CD4-positive, alpha-beta T cell treated with Interleukin-17A for 4 hours (primary cell): ENCODE measurements at regions not wholly inside any gene's neighbourhood (a gene's known extent, or its start where the extent isn't known, plus 50 kb on each side); places are given as distances from the start of the nearest gene placed in this dataset.

Experiments used
- DNase-seq: peaks from one replicate; pipeline ENCODE4 v3.0.0-alpha.2; 2020; ENCODE audit warnings: mixed read lengths

DNA sequence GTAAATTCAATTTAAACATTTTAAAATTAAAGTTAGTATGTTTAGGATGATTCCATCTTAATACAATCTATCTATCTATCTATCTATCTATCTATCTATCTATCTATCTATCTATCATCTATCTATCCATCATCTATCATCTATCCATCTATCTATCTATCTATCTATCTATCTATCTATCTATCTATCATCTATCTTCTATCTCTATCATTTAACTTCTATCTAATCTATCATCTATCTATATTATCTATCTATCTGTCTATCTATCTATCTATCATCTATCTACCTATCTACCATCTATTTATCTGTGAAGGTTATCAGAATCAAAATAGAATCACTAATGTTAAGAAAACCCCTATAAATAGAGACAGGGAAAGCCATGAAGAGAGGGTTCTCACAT lies 78.3 kb downstream of the RAMP3 start:
- no peak for DNase-seq

DNA sequence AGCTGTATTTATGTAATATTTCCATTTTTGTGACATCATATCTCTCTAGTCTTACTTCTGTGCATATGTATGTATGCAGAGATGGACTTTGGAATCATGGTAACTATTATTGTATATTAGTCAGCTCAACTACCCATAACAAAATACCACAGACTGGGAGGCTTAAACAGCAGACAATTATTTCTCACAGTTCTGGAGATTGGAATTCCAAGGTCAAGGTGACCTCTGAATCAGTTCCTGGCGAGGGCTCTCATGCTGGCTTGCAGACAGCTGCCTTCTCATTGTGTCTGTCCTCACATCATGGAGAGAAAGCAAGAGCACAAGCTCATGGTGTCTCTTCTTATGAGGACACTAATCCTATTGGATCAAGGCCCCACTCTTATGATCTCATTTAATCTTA lies 79.1 kb downstream of the RAMP3 start:
- DNase-seq, result no peak

DNA sequence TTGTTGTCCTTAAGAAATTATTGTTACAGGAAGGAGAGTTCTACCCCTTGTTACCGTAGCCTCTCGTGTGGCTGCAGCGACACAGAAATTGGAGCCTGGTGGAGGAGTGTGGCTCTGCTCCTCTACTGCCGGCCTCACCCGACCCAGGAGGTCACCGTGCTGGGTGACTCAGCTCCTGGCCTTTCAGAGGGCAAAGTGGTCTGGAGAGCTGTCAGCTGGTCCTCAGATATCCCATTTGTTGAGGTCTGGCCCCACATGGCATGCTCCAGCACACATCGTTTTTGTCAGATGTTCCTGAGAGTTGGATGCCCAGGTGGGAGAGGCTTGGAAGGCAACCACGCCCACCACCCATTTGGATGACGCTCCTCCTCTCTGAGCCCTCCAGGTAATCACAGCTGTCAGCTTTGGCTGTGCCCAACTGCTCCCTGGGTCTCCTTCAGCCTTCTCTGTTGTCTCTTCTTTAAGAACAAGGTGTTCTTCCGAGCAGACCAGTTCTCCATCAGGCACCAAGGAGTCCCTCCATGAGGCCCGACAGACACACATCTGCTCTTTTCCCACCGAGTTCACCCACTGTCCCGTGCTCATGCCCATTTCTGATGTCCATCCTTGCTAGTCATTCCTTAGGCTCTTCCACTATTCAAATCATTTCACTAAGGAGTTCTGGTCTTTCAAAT lies 80.3 kb downstream of the RAMP3 start:
- no peak for DNase-seq

DNA sequence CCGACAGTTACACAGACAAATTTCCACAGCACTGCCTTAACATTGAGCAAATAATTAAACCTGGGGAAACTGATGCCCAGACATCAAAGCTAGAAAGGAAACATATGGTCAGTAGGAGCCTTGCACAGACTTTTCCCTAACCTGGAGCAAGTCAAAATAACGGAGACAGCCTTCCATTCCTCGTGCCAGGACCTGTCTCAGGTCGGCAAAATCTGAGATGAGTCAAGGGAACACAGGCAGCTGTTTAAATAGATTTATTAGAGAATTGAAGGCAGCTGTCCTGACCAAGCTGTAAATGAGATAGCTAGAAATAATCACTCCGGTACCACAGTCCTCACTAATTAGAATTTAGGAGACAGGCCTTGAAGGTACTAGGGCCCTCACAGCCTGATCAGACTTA lies 81.2 kb downstream of the RAMP3 start:
- no peak for DNase-seq

DNA sequence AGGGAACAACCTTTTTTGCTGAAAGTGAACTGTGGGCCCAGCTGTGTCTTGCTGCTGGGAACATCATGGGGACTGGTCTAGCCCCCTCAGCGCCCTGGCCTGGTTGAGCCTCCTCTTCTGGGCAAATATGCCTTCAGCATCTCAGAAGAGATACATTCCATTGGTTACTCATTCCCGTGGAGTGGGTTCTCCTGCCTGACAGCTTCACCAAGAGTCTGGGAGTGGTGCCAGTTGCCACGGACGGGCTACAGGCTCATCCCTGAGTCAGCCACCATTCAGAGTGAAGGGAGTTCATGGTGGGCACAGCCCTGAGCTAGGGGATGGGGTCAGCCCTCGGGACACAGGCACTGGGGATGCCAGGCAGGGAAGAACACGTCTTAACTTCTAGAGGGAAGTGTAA lies 81.9 kb downstream of the RAMP3 start:
- no peak for DNase-seq

DNA sequence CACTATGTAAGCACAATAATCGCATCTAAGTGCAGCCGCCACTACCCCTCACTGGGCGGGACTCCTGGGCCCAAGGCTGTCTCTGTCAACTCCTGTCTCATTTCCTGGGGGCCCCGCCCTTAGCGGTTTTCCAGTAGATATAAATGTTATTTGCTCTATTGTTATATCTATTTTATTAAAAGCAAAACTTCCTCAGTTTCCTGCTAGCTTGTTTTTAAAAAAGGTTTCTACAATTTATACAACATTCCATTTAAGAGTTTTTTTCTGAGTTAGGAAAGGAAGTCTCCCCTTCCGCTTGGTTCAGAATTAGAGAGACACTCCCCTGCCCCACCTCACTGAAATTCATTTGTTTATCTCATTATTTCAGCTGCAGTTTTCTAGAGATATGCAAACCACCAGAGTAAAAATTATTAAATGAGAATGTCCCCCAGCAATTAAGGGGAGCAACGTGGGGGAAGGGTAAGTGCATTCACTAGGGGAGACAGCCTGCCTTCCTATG lies 82.7 kb downstream of the RAMP3 start:
- DNase-seq, result no peak

DNA sequence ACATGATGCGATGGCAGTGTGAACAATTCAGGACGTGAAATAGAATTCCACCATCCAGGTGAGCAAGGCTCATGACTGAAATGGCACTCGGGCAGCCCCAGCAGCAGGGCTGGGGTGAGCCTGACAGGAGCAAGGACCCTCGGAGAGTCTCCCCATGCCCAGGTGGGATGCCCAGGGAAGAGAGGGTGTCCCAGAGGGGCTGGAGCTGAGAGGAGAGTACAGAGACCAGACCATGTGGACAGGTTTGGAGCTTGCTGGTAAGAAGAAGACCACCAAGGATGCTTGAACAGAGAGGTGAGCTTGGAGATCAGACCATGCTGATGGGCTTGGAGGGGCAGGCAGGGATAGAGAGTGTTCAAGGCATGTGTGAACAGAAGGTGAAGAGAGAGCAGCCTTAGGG lies 83.3 kb downstream of the RAMP3 start:
- DNase-seq, result no peak

DNA sequence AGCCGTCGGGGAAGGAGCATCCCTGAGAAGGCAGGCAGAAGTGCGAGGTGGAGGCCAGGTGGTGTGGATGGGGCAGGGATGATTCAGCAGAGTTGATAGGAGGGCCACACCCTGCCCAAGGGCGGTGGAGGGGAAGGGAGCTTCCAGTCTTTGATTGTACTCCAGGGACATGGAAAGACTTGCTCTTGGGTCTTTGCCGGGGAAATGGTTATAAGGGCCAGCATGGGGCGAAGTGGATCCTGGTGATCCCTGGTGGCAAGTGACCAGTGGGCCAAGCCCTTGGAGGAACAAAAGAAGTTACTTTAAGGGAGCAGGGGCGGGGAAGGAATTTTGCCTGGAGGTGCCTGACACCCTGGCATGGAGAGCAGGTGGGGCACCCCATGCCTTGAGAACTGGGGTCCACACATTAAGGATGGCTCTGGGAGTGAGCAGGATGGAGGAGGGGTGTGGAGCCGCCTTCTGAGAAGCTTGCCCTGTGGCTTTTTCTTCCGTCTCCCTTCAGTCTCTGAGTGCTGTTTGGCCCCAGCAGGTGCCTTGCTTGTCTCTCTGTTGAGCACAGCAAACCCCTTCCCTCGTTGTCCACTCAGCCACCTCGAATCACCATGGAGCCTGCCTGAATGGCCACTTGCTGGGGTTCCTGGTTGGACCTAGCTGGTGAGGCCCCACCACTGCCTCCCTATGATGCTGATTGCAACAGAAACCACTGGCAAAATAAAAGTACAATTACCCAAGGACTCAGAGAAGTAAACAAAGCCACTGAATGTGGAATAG lies 83.9 kb downstream of the RAMP3 start:
- DNase-seq, result no peak

DNA sequence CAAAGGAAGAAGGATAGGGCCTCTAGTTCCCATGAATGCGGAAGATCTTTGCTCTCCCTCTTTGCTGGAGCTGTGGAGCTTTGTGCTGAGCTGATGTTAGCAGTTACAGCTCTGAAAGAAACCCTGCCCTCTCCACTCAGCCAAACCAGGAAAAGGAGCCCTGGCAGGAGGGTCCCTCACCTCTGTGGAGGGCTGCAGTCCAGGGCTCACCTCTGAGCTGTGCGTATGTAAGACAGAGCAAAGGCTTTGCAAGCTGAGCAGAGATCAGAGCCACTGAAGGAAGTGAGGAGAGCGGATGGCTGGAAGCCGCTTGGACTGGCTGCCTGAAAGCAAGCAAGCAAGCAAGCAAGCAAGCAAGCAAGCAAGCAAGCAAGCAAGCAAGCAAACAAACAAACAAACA lies 84.7 kb downstream of the RAMP3 start:
- no peak for DNase-seq

DNA sequence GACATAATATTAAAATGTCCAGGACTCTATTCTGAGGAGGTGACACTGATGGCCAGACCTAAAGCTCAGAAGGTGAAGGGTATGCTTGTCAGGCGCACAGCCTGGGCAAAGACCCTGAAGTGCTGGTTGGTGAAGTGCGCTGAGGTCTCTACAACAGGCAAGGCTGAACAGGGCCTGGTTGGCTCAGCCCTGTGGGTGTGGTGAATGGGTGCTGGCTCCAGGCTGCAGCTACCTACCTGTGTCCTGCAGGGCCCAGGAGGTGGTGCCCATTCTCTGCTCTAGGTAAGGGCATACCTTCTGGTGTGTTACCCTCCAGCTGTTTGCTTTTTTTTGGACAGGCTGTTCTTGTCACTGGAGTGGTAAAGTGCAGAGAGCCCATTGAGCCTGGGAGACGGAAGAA lies 85.1 kb downstream of the RAMP3 start:
- no peak for DNase-seq

DNA sequence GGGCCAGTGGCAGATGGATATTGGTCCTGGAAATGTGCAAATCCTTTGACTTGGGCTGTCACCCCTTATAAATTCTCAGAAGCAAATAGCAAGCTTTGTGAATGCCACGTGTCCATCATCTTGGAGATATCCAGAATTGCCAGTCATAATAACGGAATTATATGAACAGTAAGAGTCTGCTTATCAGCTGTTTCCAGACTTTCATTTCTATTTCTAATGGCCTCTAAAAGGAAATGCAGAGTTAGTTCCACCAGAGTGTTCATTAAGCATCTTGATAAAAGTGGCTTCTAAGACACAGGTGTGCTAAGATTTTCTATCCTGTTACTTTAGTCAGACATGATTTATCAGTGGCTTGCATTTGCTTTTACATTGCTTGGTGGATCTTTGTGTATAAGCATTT lies 87.4 kb downstream of the RAMP3 start:
- no peak for DNase-seq

DNA sequence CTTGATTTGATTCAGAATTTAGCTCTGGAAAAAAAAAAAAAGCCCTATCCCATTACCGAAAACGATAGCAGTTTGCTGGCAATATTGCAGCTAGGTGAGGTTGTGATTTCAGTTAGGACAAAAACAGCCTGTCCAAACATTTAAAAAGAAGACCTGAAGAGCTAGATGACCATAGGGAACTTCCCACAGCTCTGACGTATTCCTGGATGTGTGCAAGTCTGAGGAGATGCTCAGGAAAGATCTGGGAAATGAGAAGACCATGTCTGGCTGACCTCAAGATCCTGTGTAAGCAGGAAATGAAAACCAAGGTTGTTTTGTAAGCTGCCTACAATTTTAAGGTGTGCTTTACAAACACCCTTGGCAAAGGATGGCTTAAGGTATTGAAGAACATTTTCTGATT lies 88.7 kb downstream of the RAMP3 start:
- no peak for DNase-seq

DNA sequence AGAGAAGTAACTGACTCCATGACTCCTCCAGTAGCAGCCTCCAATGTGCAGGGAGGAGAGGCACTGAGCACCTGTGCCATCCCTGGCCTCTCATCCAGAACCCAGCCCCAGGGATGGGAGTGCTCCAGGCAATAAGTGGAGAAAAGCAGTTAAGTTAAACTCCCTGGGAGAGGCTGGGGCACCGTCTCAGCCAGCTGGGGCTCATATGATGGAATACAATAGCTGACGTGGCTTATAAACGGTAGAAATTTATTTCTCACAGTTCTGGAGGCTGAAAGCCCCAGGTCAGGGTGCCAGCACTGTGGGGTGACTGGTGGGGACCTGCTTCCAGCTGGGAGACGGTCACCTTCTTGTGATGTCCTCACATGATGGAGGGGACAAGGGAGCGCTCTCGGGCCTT lies 94.7 kb downstream of the RAMP3 start:
- no peak for DNase-seq

DNA sequence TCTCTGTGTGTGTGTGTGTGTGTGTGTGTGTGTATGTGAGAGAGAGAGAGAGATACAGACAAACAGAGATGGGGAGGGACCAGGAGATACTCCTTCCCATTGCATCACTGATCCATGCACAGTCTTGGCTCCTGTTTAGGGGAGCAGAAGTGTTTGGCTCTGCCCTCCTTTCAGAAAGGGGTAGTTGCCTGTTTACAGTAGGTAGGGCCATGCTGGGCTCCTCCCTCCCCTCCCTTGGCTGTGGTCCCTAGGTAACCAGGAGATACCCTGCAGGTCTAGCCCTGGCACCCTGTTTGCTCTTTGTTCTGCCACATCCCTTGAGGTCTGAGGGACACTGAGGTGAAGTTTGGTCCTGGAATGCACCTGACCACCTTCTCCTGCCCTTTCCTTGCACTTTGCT lies 95.3 kb downstream of the RAMP3 start:
- no peak for DNase-seq

DNA sequence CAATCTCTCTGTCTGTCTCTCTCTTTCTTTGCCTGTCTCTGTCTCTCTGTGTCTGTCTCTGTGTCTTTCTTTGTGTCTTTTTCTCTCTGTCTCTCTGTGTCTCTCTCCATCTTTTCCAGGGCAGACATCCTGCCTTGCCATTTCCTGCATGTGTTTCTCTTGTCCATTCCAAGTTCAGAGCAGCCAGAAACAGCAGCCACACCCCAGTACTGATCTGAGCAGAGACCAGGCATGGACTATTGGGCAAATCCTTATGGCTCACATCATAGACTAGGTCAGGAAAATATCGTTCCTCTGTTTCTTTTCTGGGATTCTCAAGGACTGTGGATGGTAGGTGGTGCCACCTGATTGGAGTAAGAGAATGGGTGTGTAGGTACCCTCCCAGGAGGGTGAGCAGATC lies 95.8 kb downstream of the RAMP3 start:
- DNase-seq, result no peak

DNA sequence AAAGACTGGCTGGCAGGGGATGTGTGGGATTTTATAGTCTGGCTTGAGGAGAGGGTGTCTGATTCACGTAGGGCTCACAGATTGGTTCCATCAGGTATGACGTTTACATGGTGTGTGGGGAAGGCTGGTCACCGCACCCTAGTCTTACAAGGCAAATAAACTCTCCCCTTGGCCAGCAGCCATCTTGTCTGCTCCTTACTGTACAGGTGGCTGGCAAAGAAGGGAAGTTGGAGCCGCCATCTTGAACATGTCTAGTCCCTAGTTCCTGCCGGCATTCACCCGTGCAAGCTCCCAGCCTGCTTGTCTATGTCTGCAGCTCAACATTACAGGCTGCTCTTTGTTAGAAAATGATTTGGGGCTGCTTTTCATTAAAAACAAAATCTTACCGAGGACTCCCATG lies 97.6 kb downstream of the RAMP3 start:
- no peak for DNase-seq

DNA sequence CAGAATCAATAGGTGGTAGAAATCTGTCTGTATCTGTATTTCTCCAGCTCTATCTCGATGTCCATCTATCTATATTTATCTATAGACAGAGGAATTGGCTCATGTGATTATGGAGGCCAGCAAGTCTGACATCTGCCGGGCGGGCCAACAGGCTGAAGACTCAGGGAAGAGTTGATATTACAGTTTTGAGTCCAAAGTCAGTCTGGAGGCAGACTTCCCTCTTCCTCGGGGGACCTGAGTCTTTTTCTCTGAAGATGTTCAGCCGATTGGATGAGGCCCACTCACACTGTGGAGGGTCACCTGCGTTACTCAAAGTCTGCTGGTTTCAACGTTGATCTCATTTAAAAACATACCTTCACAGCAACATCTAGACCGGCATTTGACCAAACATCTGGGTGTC lies 98.7 kb downstream of the RAMP3 start:
- DNase-seq, result no peak

DNA sequence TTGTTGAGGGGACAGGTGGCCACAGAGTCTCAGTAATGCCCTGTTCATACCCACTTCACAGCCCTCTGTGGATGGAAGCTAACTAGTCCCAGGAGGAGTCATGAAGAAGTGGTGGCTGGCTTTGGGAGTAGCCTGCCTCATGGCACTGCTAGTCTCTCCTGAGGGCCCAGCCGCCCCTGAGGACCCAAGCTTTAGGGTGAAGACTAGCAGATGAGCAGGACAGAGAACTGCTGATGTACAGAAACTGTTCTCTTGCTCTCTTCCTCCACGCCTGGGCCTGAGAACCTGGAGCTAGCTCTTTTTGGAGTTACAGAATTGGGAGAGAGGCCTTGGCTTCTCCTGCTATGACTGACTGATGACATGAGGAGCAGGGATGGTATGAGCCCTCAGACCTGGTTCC lies 99.2 kb downstream of the RAMP3 start:
- DNase-seq, result no peak

DNA sequence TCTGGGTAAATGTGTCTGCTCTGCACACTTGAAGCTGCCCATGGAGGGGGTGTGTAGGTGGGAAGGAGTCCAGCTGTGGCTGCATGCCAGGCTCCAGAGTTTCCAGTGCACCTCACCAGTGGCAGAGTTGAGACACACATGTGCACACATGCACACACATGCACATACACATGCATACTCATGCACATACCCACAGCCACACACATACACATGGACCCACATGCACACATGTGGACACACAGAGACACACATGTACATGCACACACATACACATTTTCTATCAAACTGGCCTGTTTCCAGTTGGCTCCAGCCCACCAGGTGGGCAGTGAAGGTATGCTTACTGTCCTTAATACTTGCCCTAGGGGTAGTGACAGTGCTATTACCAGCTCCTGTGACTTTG lies 99.7 kb downstream of the RAMP3 start:
- DNase-seq, result no peak

DNA sequence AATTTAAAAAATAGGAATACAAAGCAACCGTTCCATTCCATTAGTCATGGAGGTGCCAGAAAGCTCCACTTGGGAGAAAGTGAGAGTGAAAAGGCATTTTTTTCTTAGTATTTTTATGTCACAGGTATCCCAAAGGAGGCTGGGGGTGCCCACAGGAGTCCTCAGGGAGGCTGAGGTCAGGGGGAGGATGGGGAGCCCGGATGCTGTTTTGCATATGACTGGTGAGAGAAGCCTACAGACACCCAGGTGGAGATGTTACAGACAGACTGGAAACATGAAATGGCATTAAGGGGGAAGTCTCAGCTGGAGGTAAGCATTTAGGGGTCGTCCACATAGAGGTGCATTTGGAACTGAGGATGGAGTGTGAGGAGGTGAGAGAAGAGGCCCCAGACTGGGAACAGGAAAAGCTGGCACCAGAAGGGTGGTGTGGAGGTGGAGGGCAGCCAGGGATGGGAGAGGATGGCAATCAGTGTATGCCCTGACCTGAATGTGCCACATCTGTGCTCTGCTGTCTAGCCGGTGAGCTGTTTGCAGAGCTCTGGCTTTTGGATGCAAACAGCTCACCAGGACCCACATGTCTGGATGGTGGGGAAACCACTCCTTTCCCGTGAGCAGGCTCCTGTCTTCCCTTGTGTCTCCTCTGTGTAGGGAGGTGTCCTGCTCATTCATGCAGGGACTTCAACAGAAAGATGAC lies 101.1 kb downstream of the RAMP3 start:
- no peak for DNase-seq

DNA sequence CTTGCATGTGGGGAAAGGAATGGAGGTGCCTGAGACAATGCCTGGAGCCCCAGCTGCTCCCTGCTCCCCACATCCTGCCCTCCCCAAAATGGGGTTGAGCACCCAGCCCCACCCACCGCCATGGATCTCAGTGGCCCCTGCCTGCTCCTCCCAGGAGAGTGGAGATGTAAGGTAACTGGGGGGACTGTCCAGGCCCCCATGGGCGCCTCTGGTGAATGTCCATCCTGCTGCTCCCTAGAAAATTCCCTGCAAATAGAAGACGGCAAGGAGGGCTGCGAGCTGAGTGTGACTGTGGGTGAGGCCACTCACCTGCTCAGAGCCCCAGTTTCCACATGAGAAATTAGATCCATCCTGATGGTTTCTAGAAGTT lies 101.6 kb downstream of the RAMP3 start:
- no peak for DNase-seq

DNA sequence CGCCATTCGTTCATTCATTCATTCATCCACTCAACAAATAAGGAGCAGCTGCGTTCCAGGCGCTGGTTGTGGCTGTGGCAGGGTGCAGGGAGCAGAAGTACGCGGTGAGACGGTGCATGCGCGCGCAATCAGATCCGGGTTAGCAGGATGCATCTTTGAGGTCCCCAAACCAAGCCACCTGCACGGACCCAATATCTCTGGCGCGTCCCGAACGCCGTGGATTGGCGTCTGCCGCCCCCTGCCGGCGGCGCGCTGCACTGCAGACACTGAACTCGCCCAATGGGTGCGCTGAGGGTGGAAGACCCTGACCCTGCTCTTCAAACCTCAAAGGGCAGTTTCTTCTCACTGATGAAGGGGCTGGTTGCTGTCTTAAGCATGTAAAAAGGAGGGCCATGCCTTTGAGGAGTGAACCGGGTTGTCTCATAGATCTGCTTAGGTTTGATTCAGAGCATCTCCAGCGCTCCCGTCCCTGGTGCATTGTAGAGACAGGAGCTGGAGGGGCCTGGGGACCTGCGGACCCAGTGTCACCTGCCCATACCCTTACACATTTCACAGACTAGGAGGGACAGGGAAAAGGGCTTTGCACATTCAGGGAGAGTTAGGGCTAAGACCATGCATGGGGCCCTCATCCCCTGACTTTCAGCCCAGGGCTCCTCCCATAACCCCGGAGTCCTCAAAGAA lies 102.5 kb downstream of the RAMP3 start:
- peak; percentile 76 for DNase-seq

DNA sequence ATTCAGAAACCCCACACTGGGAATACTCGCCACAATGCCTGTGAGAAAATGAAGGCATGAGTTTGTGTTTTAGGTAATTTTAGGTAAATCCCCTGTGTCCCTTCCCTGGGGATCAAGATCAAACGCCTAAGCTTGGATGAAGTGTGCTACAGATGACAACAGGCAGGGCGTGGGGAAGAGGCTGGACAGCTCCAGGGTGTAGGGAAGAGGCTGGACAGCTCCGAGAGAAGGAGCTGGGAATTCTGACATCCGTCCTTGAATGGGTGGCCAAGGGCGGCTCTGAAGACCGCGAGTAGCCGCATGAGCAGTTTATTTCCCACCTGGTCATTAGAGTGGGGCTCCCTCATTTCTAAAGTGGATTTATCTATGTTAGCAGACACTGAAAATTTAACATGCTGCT lies 109.7 kb downstream of the RAMP3 start:
- DNase-seq, result no peak

DNA sequence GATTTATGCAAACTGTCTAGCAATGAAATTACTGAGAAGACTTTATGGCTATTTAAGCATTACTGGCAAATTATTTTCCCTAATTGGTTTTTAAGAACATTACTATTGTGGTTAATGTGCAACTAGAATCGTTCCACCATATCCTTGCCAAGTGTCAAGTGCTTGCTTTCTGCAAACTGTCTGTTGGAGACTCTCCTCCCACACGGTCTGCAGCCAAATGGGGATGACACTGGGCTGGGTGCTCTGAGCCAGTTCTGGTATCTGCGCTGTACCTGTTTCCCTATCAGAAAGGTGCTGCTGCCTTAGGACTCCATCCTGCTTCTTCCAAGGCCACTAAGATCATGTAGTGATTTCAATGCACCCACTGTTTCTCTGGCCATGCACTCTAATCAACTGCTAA lies 110.4 kb downstream of the RAMP3 start:
- no peak for DNase-seq
